ENCODE measurements at regions not wholly inside any gene's neighbourhood (a gene's known extent, or its start where the extent isn't known, plus 50 kb on each side); places are given as distances from the start of the nearest gene placed in this dataset.

DNA sequence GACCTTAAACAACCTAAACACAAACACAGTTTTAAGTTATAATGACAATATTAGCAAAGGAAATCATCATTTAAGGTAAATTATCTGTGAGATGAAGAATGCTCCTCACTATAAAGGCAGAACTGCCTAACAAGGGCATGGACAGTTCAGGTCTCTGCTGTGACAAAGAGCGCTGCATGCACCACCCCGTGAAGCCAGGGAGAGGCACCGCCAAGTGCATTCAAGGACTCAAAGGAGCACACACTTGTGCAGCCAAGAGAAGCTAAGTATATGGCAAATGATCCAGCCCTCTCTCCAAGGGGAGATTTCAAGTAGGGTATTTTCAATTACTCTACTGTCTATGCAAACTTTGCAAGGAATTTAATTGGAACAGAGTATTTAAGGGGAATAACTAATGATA lies 126.0 kb downstream of the RAP2A start:
- TF ChIP-seq, protein P1, sequence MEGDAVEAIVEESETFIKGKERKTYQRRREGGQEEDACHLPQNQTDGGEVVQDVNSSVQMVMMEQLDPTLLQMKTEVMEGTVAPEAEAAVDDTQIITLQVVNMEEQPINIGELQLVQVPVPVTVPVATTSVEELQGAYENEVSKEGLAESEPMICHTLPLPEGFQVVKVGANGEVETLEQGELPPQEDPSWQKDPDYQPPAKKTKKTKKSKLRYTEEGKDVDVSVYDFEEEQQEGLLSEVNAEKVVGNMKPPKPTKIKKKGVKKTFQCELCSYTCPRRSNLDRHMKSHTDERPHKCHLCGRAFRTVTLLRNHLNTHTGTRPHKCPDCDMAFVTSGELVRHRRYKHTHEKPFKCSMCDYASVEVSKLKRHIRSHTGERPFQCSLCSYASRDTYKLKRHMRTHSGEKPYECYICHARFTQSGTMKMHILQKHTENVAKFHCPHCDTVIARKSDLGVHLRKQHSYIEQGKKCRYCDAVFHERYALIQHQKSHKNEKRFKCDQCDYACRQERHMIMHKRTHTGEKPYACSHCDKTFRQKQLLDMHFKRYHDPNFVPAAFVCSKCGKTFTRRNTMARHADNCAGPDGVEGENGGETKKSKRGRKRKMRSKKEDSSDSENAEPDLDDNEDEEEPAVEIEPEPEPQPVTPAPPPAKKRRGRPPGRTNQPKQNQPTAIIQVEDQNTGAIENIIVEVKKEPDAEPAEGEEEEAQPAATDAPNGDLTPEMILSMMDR (IDR thresholded peaks at IDR 0.05; ENCODE audit: low read depth, low read length) = no peak
- no peak for DNase-seq (ENCODE audit: extremely low read depth, low read depth)

GRCh38 chr13:97561182-97561581 lies 127.2 kb downstream of the RAP2A start:
- DNase-seq (ENCODE audit: extremely low read depth, low read depth) = no peak
- TF ChIP-seq, protein P1 (IDR thresholded peaks at IDR 0.05; ENCODE audit: low read depth, low read length) = no peak

DNA sequence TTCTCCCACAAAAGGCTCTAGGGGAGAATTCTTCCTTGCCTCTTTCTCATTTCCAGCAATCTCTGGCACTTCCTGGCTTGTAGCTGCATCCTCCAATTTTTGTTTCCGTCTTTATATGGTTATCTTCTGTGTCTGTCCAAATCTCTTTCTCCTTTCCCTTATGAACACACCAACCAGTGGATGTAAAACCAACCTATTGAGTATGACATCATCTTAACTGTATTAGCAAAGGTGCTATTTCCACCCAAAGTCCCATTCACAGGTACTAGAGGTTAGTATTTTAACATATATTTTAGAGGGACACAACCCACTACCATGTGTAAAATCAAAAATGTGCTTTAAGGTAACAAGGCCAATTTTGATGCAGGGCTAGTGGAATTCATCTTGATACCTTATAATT lies 129.0 kb downstream of the RAP2A start:
- no peak for DNase-seq (ENCODE audit: extremely low read depth, low read depth)
- TF ChIP-seq, protein P1 (IDR thresholded peaks at IDR 0.05; ENCODE audit: low read depth, low read length) = no peak

DNA sequence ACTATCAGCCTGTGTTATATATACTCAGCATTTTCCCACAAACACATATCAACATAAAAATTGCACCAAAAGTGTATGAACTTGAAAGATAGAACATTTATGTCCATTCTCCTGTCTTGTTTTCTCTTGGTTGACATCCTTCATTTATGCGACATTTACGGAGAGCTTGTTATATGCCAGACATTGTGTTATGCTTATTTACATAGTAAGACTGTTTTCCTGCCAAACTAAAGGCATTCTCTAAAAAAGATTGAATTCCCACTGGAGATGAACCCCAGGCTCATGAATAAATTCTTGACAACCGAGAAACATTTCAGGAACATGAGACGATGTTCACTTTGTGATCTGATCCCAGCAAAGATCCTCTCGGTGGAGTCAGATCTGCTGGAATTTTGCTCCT lies 131.0 kb downstream of the RAP2A start:
- no peak for DNase-seq (ENCODE audit: extremely low read depth, low read depth)
- TF ChIP-seq, protein P1 (IDR thresholded peaks at IDR 0.05; ENCODE audit: low read depth, low read length) = no peak

GRCh38 chr13:97565906-97566305 lies 131.9 kb downstream of the RAP2A start:
- TF ChIP-seq, protein P1 (IDR thresholded peaks at IDR 0.05; ENCODE audit: low read depth, low read length) = no peak

DNA sequence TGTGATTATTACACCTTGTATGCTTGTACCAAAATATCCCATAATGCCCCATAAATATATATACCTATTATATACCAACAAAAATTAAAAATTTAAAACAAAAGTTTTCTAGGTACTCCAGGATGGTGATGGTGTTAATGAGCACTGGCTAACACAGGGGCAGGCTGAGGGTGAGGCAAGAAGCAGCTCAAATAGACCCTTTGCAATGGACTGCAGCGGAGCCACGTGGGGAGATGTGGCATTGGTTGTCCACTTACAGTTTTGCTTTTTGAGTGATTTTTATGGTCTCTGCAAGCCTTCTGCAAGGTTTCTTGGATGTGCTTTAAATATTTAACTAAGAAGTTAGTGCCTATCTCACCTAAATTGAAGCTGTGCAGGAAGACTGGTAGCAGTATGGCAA lies 132.9 kb downstream of the RAP2A start:
- TF ChIP-seq, protein P1 (IDR thresholded peaks at IDR 0.05; ENCODE audit: low read depth, low read length) = no peak; the same call in 1 of the 2 replicates
- no peak for DNase-seq (ENCODE audit: extremely low read depth, low read depth)

More at GRCh38 chr13:97565906-97566305, 131.9 kb downstream of the RAP2A start:
- no peak for DNase-seq (ENCODE audit: extremely low read depth, low read depth)

GRCh38 chr13:97567510-97568243 lies 133.7 kb downstream of the RAP2A start:
- DNase-seq (ENCODE audit: extremely low read depth, low read depth) = no peak
- TF ChIP-seq, protein P1 (IDR thresholded peaks at IDR 0.05; ENCODE audit: low read depth, low read length) = no peak
